GM23248 (cell line): ENCODE measurements at regions not wholly inside any gene's neighbourhood (a gene's known extent, or its start where the extent isn't known, plus 50 kb on each side); places are given as distances from the start of the nearest gene placed in this dataset.
A peak's percentile ranks its signal among the peaks of the same experiment; 100 is the strongest.

Source experiments
- DNase-seq: peaks from one replicate; pipeline ENCODE4 v3.0.0-alpha.2; 2015
- H2AFZ ChIP-seq: fragments of 200-600 bp; sonication (generic); 2 replicates; pipeline ENCODE4 v1.6.1; 2016; ENCODE audit warnings: antibody characterized with exemption
- H3F3A ChIP-seq: fragments of 200-600 bp; sonication (generic); 2 replicates; pipeline ENCODE4 v1.6.1; 2016; ENCODE audit warnings: mild to moderate bottlenecking, antibody characterized with exemption, mixed run types; ENCODE audit not compliant: insufficient read depth
- H3K27ac ChIP-seq: fragments of 200-600 bp; sonication (generic); 2 replicates; pipeline ENCODE4 v1.5.1; 2016; ENCODE audit warnings: mild to moderate bottlenecking
- H3K27me3 ChIP-seq: fragments of 200-600 bp; sonication (generic); replicated peaks from 2 replicates; pipeline ENCODE4 v1.6.1; 2016; ENCODE audit warnings: mild to moderate bottlenecking; ENCODE audit not compliant: insufficient read depth
- H3K36me3 ChIP-seq: fragments of 200-600 bp; sonication (generic); 2 replicates; pipeline ENCODE4 v1.6.1; 2016; ENCODE audit warnings: low read depth, mild to moderate bottlenecking
- H3K4me1 ChIP-seq: fragments of 200-600 bp; sonication (generic); 2 replicates; pipeline ENCODE4 v1.6.1; 2016; ENCODE audit warnings: mild to moderate bottlenecking; ENCODE audit not compliant: insufficient read depth
- H3K4me2 ChIP-seq: fragments of 200-600 bp; sonication (generic); one replicate; pipeline ENCODE4 v1.6.1; 2016; ENCODE audit warnings: mild to moderate bottlenecking; ENCODE audit not compliant: unreplicated experiment
- H3K4me3 ChIP-seq: fragments of 200-600 bp; sonication (generic); 2 replicates; pipeline ENCODE4 v1.5.1; 2016; ENCODE audit warnings: mild to moderate bottlenecking
- H3K79me2 ChIP-seq: fragments of 200-600 bp; sonication (generic); 2 replicates; pipeline ENCODE4 v1.6.1; 2016; ENCODE audit warnings: mild to moderate bottlenecking; ENCODE audit not compliant: insufficient read depth
- H3K9ac ChIP-seq: fragments of 200-600 bp; sonication (generic); 2 replicates; pipeline ENCODE4 v1.6.1; 2016; ENCODE audit warnings: mild to moderate bottlenecking
- H3K9me2 ChIP-seq: fragments of 200-600 bp; sonication (generic); 2 replicates; pipeline ENCODE4 v1.6.1; 2016; ENCODE audit warnings: mixed run types, mild to moderate bottlenecking, moderate library complexity; ENCODE audit not compliant: insufficient read depth
- H3K9me3 ChIP-seq: fragments of 200-600 bp; sonication (generic); one replicate; pipeline ENCODE4 v1.6.1; 2017; ENCODE audit warnings: low read depth
- H4K20me1 ChIP-seq: fragments of 200-600 bp; sonication (generic); 2 replicates; pipeline ENCODE4 v1.6.0; 2016; ENCODE audit not compliant: insufficient read depth
- EZH2 ChIP-seq: fragments of 200-600 bp; sonication (generic); IDR thresholded peaks from 2 replicates; pipeline ENCODE4 v1.6.1; 2018; ENCODE audit warnings: antibody characterized with exemption, mild to moderate bottlenecking; ENCODE audit not compliant: insufficient read depth, poor library complexity, severe bottlenecking
- EZH2phosphoT487 ChIP-seq: fragments of 200-600 bp; sonication (generic); IDR thresholded peaks from 2 replicates; pipeline ENCODE4 v1.6.1; 2018; ENCODE audit warnings: antibody characterized with exemption, moderate library complexity, mild to moderate bottlenecking, low read depth; ENCODE audit not compliant: insufficient read depth
- WGBS, 2 experiments: methylation state at CpG; one replicate each; pipeline ENCODE4 v1.1.6; 2015 to 2017; ENCODE audit warnings: low lambda C conversion rate in 2 of 2, low coverage in 1 of 2; ENCODE audit errors: missing lambda C conversion rate in 2 of 2; 5-methylcytosine and 5-hydroxymethylcytosine counted together
- in situ Hi-C: fragments of 300-500 bp; cut with MboI; formaldehyde crosslinking; loops from 2 replicates; pipeline ENCODE4 v1.15.0; 2020

GRCh38 chr10:106114656-106115186 lies 1049.8 kb downstream of the SORCS1 start:
- H3K4me1 ChIP-seq, result no peaks in the 10 kb centered on the region
- in situ Hi-C loops, result no loop called here
- H3K27ac ChIP-seq, result no peak overlapping the region
- 45 to 70% methylated on average over 7 to 8 of the region's 8 CpGs for WGBS, 2 experiments
- no peaks in the 10 kb centered on the region for H3K79me2 ChIP-seq
- H2AFZ ChIP-seq, result no peak overlapping the region
- H3K9ac ChIP-seq, result no peak overlapping the region
- no peaks in the 10 kb centered on the region for H3K36me3 ChIP-seq
- TF ChIP-seq EZH2 (no peak), EZH2phosphoT487 (no peak)
- no peak overlapping the region for H3K4me3 ChIP-seq
- no peaks in the 10 kb centered on the region for H3K9me3 ChIP-seq
- no peaks in the 10 kb centered on the region for H4K20me1 ChIP-seq
- H3K4me2 ChIP-seq, result no peak overlapping the region
- H3K27me3 ChIP-seq, result no peaks in the 10 kb centered on the region
- no peak for DNase-seq
- H3K9me2 ChIP-seq, result no peaks in the 10 kb centered on the region
- H3F3A ChIP-seq, result no peaks in the 10 kb centered on the region

- no peaks in the 10 kb centered on the region for H3K9me3 ChIP-seq
- H3K4me1 ChIP-seq, result no peaks in the 10 kb centered on the region
- H3K36me3 ChIP-seq, result no peaks in the 10 kb centered on the region
- no peak overlapping the region for H3K4me3 ChIP-seq
- H3K79me2 ChIP-seq, result no peaks in the 10 kb centered on the region
- H3K9me2 ChIP-seq, result no peaks in the 10 kb centered on the region
- H3F3A ChIP-seq, result no peaks in the 10 kb centered on the region
- WGBS, 2 experiments, result 0 to 8% methylated on average over 1 of the region's 1 CpG
- H3K27me3 ChIP-seq, result no peaks in the 10 kb centered on the region
- H2AFZ ChIP-seq, result no peak overlapping the region
- no peaks in the 10 kb centered on the region for H4K20me1 ChIP-seq
- H3K9ac ChIP-seq, result no peak overlapping the region
- no peak overlapping the region for H3K4me2 ChIP-seq
- no peak overlapping the region for H3K27ac ChIP-seq
- DNase-seq, result peak; percentile 21
- in situ Hi-C loops, result no loop called here
- TF ChIP-seq EZH2 (no peak), EZH2phosphoT487 (no peak)
Measured at GRCh38 chr10:106111246-106111645, 1053.3 kb downstream of the SORCS1 start.

GRCh38 chr10:106107706-106108105 lies 1056.8 kb downstream of the SORCS1 start:
- no peaks in the 10 kb centered on the region for H4K20me1 ChIP-seq
- H3K4me1 ChIP-seq, result no peaks in the 10 kb centered on the region
- no peaks in the 10 kb centered on the region for H3K9me2 ChIP-seq
- TF ChIP-seq EZH2phosphoT487 (no peak), EZH2 (no peak)
- H3K9me3 ChIP-seq, result no peaks in the 10 kb centered on the region
- peak; percentile 6 for DNase-seq
- H3K4me2 ChIP-seq, result no peak overlapping the region
- no peaks in the 10 kb centered on the region for H3K79me2 ChIP-seq
- no peak overlapping the region for H3K4me3 ChIP-seq
- H3F3A ChIP-seq, result no peaks in the 10 kb centered on the region
- no peak overlapping the region for H3K9ac ChIP-seq
- no peak overlapping the region for H2AFZ ChIP-seq
- H3K27ac ChIP-seq, result no peak overlapping the region
- H3K36me3 ChIP-seq, result no peaks in the 10 kb centered on the region
- in situ Hi-C loops, result no loop called here
- no peaks in the 10 kb centered on the region for H3K27me3 ChIP-seq

DNA sequence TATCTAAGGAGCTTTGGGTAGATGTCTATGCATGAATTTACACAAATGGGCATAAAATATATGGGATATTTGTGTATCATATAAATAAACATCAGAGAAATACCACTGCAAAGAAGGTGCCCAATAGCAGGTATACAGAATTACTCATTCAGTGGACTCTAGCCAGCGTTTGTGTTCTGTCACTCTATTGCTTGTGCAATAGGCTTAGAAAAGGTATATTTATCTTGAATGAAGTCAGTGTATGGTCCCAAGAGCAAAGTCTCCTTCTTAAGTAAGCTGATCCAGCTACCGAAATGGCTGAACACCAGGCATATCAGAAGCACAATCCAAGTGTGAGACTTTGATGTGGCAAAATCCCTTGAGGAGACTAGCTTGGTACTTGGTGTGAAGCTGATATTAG lies 1058.4 kb downstream of the SORCS1 start:
- TF ChIP-seq EZH2, result no peak
- no peak for TF ChIP-seq EZH2phosphoT487
- Histone ChIP-seq H3K79me2 (no peaks in the 10 kb centered on the region), H3K9ac (no peak overlapping the region), H2AFZ (no peak overlapping the region), H3K4me2 (no peak overlapping the region), H3K4me1 (no peaks in the 10 kb centered on the region), H3K9me3 (no peaks in the 10 kb centered on the region), H3K27me3 (no peaks in the 10 kb centered on the region), H3K9me2 (no peaks in the 10 kb centered on the region), H3K27ac (no peak overlapping the region), H4K20me1 (no peaks in the 10 kb centered on the region), H3F3A (no peaks in the 10 kb centered on the region), H3K4me3 (no peak overlapping the region), H3K36me3 (no peaks in the 10 kb centered on the region)
- in situ Hi-C loops, result no loop called here
- WGBS, 2 experiments, result 35 to 39% methylated on average over 2 of the region's 2 CpGs
- DNase-seq, result no peak

- Histone ChIP-seq H3K4me3 (no peak overlapping the region), H3K9me2 (no peaks in the 10 kb centered on the region), H3K4me2 (no peak overlapping the region), H4K20me1 (no peaks in the 10 kb centered on the region), H3K36me3 (no peaks in the 10 kb centered on the region), H3K27me3 (no peaks in the 10 kb centered on the region), H3K9ac (no peak overlapping the region), H3K79me2 (no peaks in the 10 kb centered on the region), H3K9me3 (no peaks in the 10 kb centered on the region), H2AFZ (no peak overlapping the region), H3F3A (no peaks in the 10 kb centered on the region), H3K4me1 (no peaks in the 10 kb centered on the region), H3K27ac (no peak overlapping the region)
- TF ChIP-seq EZH2phosphoT487 (no peak), EZH2 (no peak)
- DNase-seq, result no peak
- in situ Hi-C loops, result no loop called here
Measured at GRCh38 chr10:106089855-106090254, 1074.7 kb downstream of the SORCS1 start.
